ENCODE measurements at regions not wholly inside any gene's neighbourhood (a gene's known extent, or its start where the extent isn't known, plus 50 kb on each side); places are given as distances from the start of the nearest gene placed in this dataset.

- TF ChIP-seq EZH2 (IDR thresholded peaks at IDR 0.05) = no peak
- no peak for TF ChIP-seq MAX (IDR thresholded peaks at IDR 0.05)
- no peak for TF ChIP-seq CBX3 (IDR thresholded peaks at IDR 0.05; ENCODE audit: low read depth)
- TF ChIP-seq ATF3 (IDR thresholded peaks at IDR 0.05) = no peak
Measured at GRCh38 chr20:37642246-37642645, 51.6 kb upstream of the CTNNBL1 start (continued).

- Histone ChIP-seq H3K27ac (ENCODE audit: low read depth, low read length) (no peak overlapping the region), H3K27me3 (ENCODE audit: insufficient read depth, low read length) (peaks cover 78% of the 10 kb centered on the region), H3K9me3 (ENCODE audit: control insufficient read depth in 1 of 2, insufficient read depth in 1 of 2, low read depth in 1 of 2, low read length in 2 of 2) (no peaks in the 10 kb centered on the region; a peak in 2 of 4 replicates), H3K9ac (ENCODE audit: low read length) (no peak overlapping the region), H3K9me2 (ENCODE audit: insufficient read depth) (no peaks in the 10 kb centered on the region), H3K4me3 (replicated peaks in 1 of 2; ENCODE audit: low read depth in 1 of 2, low read length in 2 of 2) (no peak overlapping the region), H3K4me2 (ENCODE audit: low read length) (no peak overlapping the region), H3K4me1 (ENCODE audit: control insufficient read depth in 1 of 2, insufficient read depth in 2 of 2, low read length in 2 of 2) (no peaks in the 10 kb centered on the region), H3K36me3 (ENCODE audit: control insufficient read depth in 1 of 2, insufficient read depth in 2 of 2, low read length in 2 of 2) (no peaks in the 10 kb centered on the region), H2AFZ (ENCODE audit: low read depth, low read length, poor library complexity, severe bottlenecking) (no peak overlapping the region), H3K79me2 (ENCODE audit: insufficient read depth, low read length) (no peaks in the 10 kb centered on the region), H4K20me1 (ENCODE audit: insufficient read depth) (no peaks in the 10 kb centered on the region)
- RAD21 ChIA-PET (ENCODE audit: low non-redundant PET in 1 of 2, low total read pairs in 2 of 2, uncharacterized antibody in 2 of 2, unreplicated experiment in 2 of 2) = no interaction called here
- CTCF ChIA-PET = no interaction called here
- BruUV-seq (replicated peaks) = no TSS peak
- TF ChIP-seq RAD21 (IDR thresholded peaks at IDR 0.05; ENCODE audit: low read depth) (no peak), ELF1 (IDR thresholded peaks at IDR 0.05; ENCODE audit: borderline replicate concordance, low read depth) (no peak)
- ATAC-seq (no peak), DNase-seq (ENCODE audit: low read depth, low spot score) (no peak)
- intact Hi-C loops (cut with micrococcal nuclease) = no loop called here
- POLR2A ChIA-PET = no interaction called here
Measured at GRCh38 chr20:37640600-37641561, 52.9 kb upstream of the CTNNBL1 start.

GRCh38 chr20:37638527-37638926 is 55.3 kb upstream of the CTNNBL1 start:
- DNase-seq (ENCODE audit: low read depth, low spot score) (no peak), ATAC-seq (no peak)
- no peak overlapping the region for H2AFZ ChIP-seq (ENCODE audit: low read depth, low read length, poor library complexity, severe bottlenecking)
- no peak overlapping the region for H3K4me2 ChIP-seq (ENCODE audit: low read length)
- H3K9me3 ChIP-seq (ENCODE audit: control insufficient read depth in 1 of 2, insufficient read depth in 1 of 2, low read depth in 1 of 2, low read length in 2 of 2) = peaks cover 9 to 14% of the 10 kb centered on the region in 2 experiments; a peak in 2 of 4 replicates
- no peak overlapping the region for H3K4me3 ChIP-seq (replicated peaks in 1 of 2; ENCODE audit: low read depth in 1 of 2, low read length in 2 of 2)
- no TSS peak for BruUV-seq (replicated peaks)
- H3K36me3 ChIP-seq (ENCODE audit: control insufficient read depth in 1 of 2, insufficient read depth in 2 of 2, low read length in 2 of 2) = no peaks in the 10 kb centered on the region
- no peaks in the 10 kb centered on the region for H3K4me1 ChIP-seq (ENCODE audit: control insufficient read depth in 1 of 2, insufficient read depth in 2 of 2, low read length in 2 of 2)
- ChIA-PET POLR2A (interaction anchor here (0.6 kb wide), 1 partner anchor 1180 kb away, joined by 3 read pairs; no protein-coding TSS in a partner anchor), RAD21 (ENCODE audit: low non-redundant PET in 1 of 2, low total read pairs in 2 of 2, uncharacterized antibody in 2 of 2, unreplicated experiment in 2 of 2) (no interaction called here), CTCF (no interaction called here)
- no peak overlapping the region for H3K27ac ChIP-seq (ENCODE audit: low read depth, low read length)
- H3K9ac ChIP-seq (ENCODE audit: low read length) = no peak overlapping the region
- H3K79me2 ChIP-seq (ENCODE audit: insufficient read depth, low read length) = no peaks in the 10 kb centered on the region
- H3K9me2 ChIP-seq (ENCODE audit: insufficient read depth) = no peaks in the 10 kb centered on the region
- H4K20me1 ChIP-seq (ENCODE audit: insufficient read depth) = no peaks in the 10 kb centered on the region
- peaks cover 54% of the 10 kb centered on the region for H3K27me3 ChIP-seq (ENCODE audit: insufficient read depth, low read length)
- intact Hi-C loops (cut with micrococcal nuclease) = no loop called here
- no peak for TF ChIP-seq MAX (IDR thresholded peaks at IDR 0.05)
- TF ChIP-seq POLR2A (IDR thresholded peaks at IDR 0.05; ENCODE audit: borderline replicate concordance, extremely low read depth, insufficient read depth, insufficient read length) = no peak
- no peak for TF ChIP-seq CBX3 (IDR thresholded peaks at IDR 0.05; ENCODE audit: low read depth)
- no peak for TF ChIP-seq POLR2AphosphoS5 (IDR thresholded peaks at IDR 0.05; ENCODE audit: low read depth, low read length)
- TF ChIP-seq REST (IDR thresholded peaks at IDR 0.05; ENCODE audit: low read depth) = no peak
- no peak for TF ChIP-seq ZBTB33 (IDR thresholded peaks at IDR 0.05; ENCODE audit: extremely low read depth, insufficient replicate concordance, low read length)
- no peak for TF ChIP-seq EZH2 (IDR thresholded peaks at IDR 0.05)

Data from HCT116 (cell line).